ENCODE measurements at regions not wholly inside any gene's neighbourhood (a gene's known extent, or its start where the extent isn't known, plus 50 kb on each side); places are given as distances from the start of the nearest gene placed in this dataset.
"Not testable (repeated sequence)": the region's sequence is repeated elsewhere in the genome, so short reads cannot be mapped to it uniquely, and the experiment has no call there.

- CTCF ChIA-PET = no interaction called here
- intact Hi-C loops (cut with micrococcal nuclease) = no loop called here
- H3K36me3 Mint-ChIP-seq = no peaks in the 10 kb centered on the region
- peaks cover 0 to 7% (median 1%) of the 10 kb centered on the region in 11 donors for H3K9me3 Mint-ChIP-seq
- H3K4me3 ChIP-seq (ENCODE audit: low read length) = no peak overlapping the region
- no peak overlapping the region for H3K4me3 Mint-ChIP-seq
- no peaks in the 10 kb centered on the region for H3K27me3 ChIP-seq (ENCODE audit: control insufficient read depth in 2 of 2, insufficient read depth in 2 of 2, low read length in 2 of 2)
- no peaks in the 10 kb centered on the region for H3K36me3 ChIP-seq (ENCODE audit: control insufficient read depth in 2 of 3, insufficient read depth in 3 of 3, low read length in 3 of 3)
- H3K27ac ChIP-seq (ENCODE audit: low read depth, low read length) = no peak overlapping the region
- POLR2A ChIA-PET = no interaction called here
- ATAC-seq (no peak), DNase-seq (no peak)
- H3K27ac Mint-ChIP-seq = no peak overlapping the region
- no peaks in the 10 kb centered on the region for H3K27me3 Mint-ChIP-seq
- no peaks in the 10 kb centered on the region for H3K4me1 ChIP-seq (ENCODE audit: control insufficient read depth in 2 of 2, insufficient read depth in 2 of 2, low read length in 2 of 2)
- H3K9me3 ChIP-seq (ENCODE audit: control insufficient read depth in 2 of 3, low read length in 3 of 3) = no peaks in the 10 kb centered on the region
- no peaks in the 10 kb centered on the region for H3K4me1 Mint-ChIP-seq
Measured at GRCh38 chr10:56481521-56482091, 120.5 kb upstream of the ZWINT start.

DNA sequence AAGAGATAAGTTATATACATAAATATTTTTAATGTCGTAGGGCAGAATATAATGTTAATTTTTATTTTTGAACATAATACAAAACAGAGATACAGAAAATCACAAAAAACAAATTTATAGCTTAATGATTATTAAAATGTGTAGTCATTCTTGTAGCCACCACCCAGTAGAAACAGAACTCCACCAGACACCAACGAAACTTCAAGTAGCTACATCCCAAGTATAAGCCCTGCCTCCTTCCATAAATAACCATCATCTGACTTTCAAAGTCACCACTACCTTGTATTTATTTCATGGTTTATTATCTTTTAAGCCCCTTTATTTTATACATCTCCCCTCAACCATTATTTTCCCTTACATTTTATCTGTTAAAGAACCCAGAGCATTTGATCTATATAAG is 111.9 kb upstream of the ZWINT start:
- H3K27me3 ChIP-seq (ENCODE audit: control insufficient read depth in 2 of 2, insufficient read depth in 2 of 2, low read length in 2 of 2) = no peaks in the 10 kb centered on the region
- H3K4me3 Mint-ChIP-seq = no peak overlapping the region

GRCh38 chr10:56470701-56471100 is 109.6 kb upstream of the ZWINT start:
- Histone ChIP-seq H3K4me3 (ENCODE audit: low read length) (no peak overlapping the region), H3K4me1 (ENCODE audit: control insufficient read depth in 2 of 2, insufficient read depth in 2 of 2, low read length in 2 of 2) (no peaks in the 10 kb centered on the region), H3K27ac (ENCODE audit: low read depth, low read length) (no peak overlapping the region), H3K9me3 (ENCODE audit: control insufficient read depth in 2 of 3, low read length in 3 of 3) (no peaks in the 10 kb centered on the region), H3K36me3 (ENCODE audit: control insufficient read depth in 2 of 3, insufficient read depth in 3 of 3, low read length in 3 of 3) (no peaks in the 10 kb centered on the region), H3K27me3 (ENCODE audit: control insufficient read depth in 2 of 2, insufficient read depth in 2 of 2, low read length in 2 of 2) (no peaks in the 10 kb centered on the region)
- Mint-ChIP-seq H3K36me3 (no peaks in the 10 kb centered on the region), H3K4me1 (no peaks in the 10 kb centered on the region), H3K27ac (no peak overlapping the region), H3K27me3 (no peaks in the 10 kb centered on the region), H3K9me3 (peaks cover 0 to 20% (median 4%) of the 10 kb centered on the region in 11 donors), H3K4me3 (no peak overlapping the region)
- ChIA-PET CTCF (no interaction called here), POLR2A (no interaction called here)
- no peak for ATAC-seq
- no peak for DNase-seq
- intact Hi-C loops (cut with micrococcal nuclease) = no loop called here

More for the DNA sequence above, 111.9 kb upstream of the ZWINT start:
- Histone ChIP-seq H3K4me1 (ENCODE audit: control insufficient read depth in 2 of 2, insufficient read depth in 2 of 2, low read length in 2 of 2) (no peaks in the 10 kb centered on the region), H3K36me3 (ENCODE audit: control insufficient read depth in 2 of 3, insufficient read depth in 3 of 3, low read length in 3 of 3) (no peaks in the 10 kb centered on the region), H3K9me3 (ENCODE audit: control insufficient read depth in 2 of 3, low read length in 3 of 3) (no peaks in the 10 kb centered on the region), H3K27ac (ENCODE audit: low read depth, low read length) (no peak overlapping the region), H3K4me3 (ENCODE audit: low read length) (no peak overlapping the region)
- Mint-ChIP-seq H3K4me1 (no peaks in the 10 kb centered on the region), H3K27me3 (no peaks in the 10 kb centered on the region), H3K36me3 (no peaks in the 10 kb centered on the region), H3K27ac (no peak overlapping the region), H3K9me3 (peaks cover 0 to 15% (median 0%) of the 10 kb centered on the region in 11 donors)
- DNase-seq (no peak), ATAC-seq (no peak)
- ChIA-PET POLR2A (no interaction called here), CTCF (no interaction called here)
- intact Hi-C loops (cut with micrococcal nuclease) = no loop called here

DNA sequence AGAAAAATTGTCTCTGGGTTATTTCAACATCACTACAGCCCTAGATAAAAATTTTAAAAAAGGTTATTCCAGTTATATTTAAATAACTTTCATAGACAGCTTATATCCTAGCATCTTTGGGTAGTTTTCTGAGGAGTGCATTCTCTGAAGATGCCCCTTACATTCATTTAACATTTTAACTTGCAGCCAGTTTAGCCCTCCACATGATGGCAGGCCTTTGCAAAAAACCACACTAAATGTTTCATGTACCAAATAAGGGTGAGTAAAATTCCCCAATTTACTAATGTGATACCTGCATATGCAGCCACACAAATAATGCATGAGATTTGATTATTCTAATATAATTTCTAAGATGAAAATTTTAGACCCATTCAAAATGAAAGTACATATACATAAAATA is 108.4 kb upstream of the ZWINT start:
- no peak overlapping the region for H3K4me3 Mint-ChIP-seq
- no peak overlapping the region for H3K4me3 ChIP-seq (ENCODE audit: low read length)
- no peaks in the 10 kb centered on the region for H3K27me3 Mint-ChIP-seq
- peaks cover 0 to 15% (median 5%) of the 10 kb centered on the region in 11 donors for H3K9me3 Mint-ChIP-seq
- intact Hi-C loops (cut with micrococcal nuclease) = no loop called here
- no peak overlapping the region for H3K27ac ChIP-seq (ENCODE audit: low read depth, low read length)
- ChIA-PET CTCF (no interaction called here), POLR2A (no interaction called here)
- H3K27me3 ChIP-seq (ENCODE audit: control insufficient read depth in 2 of 2, insufficient read depth in 2 of 2, low read length in 2 of 2) = no peaks in the 10 kb centered on the region
- no peaks in the 10 kb centered on the region for H3K36me3 ChIP-seq (ENCODE audit: control insufficient read depth in 2 of 3, insufficient read depth in 3 of 3, low read length in 3 of 3)
- no peaks in the 10 kb centered on the region for H3K36me3 Mint-ChIP-seq
- no peak overlapping the region for H3K27ac Mint-ChIP-seq
- no peaks in the 10 kb centered on the region for H3K4me1 Mint-ChIP-seq
- H3K4me1 ChIP-seq (ENCODE audit: control insufficient read depth in 2 of 2, insufficient read depth in 2 of 2, low read length in 2 of 2) = no peaks in the 10 kb centered on the region
- no peaks in the 10 kb centered on the region for H3K9me3 ChIP-seq (ENCODE audit: control insufficient read depth in 2 of 3, low read length in 3 of 3)
- no peak for DNase-seq
- ATAC-seq = no peak

GRCh38 chr10:56466005-56466404 is 104.9 kb upstream of the ZWINT start:
- CTCF ChIA-PET = no interaction called here
- no peaks in the 10 kb centered on the region for H3K4me1 Mint-ChIP-seq
- ATAC-seq = no peak
- Histone ChIP-seq H3K9me3 (ENCODE audit: control insufficient read depth in 2 of 3, low read length in 3 of 3) (no peaks in the 10 kb centered on the region), H3K4me1 (ENCODE audit: control insufficient read depth in 2 of 2, insufficient read depth in 2 of 2, low read length in 2 of 2) (no peaks in the 10 kb centered on the region), H3K27me3 (ENCODE audit: control insufficient read depth in 2 of 2, insufficient read depth in 2 of 2, low read length in 2 of 2) (no peaks in the 10 kb centered on the region), H3K4me3 (ENCODE audit: low read length) (no peak overlapping the region), H3K36me3 (ENCODE audit: control insufficient read depth in 2 of 3, insufficient read depth in 3 of 3, low read length in 3 of 3) (no peaks in the 10 kb centered on the region), H3K27ac (ENCODE audit: low read depth, low read length) (no peak overlapping the region)
- no peaks in the 10 kb centered on the region for H3K36me3 Mint-ChIP-seq
- DNase-seq = no peak
- no peak overlapping the region for H3K27ac Mint-ChIP-seq
- no peak overlapping the region for H3K4me3 Mint-ChIP-seq
- POLR2A ChIA-PET = no interaction called here
- no peaks in the 10 kb centered on the region for H3K27me3 Mint-ChIP-seq
- H3K9me3 Mint-ChIP-seq = peaks cover 0 to 6% (median 4%) of the 10 kb centered on the region in 11 donors
- intact Hi-C loops (cut with micrococcal nuclease) = no loop called here

- no peaks in the 10 kb centered on the region for H3K27me3 ChIP-seq (ENCODE audit: control insufficient read depth in 2 of 2, insufficient read depth in 2 of 2, low read length in 2 of 2)
- no peaks in the 10 kb centered on the region for H3K36me3 Mint-ChIP-seq
- intact Hi-C loops (cut with micrococcal nuclease) = no loop called here
- H3K27ac Mint-ChIP-seq = no peak overlapping the region
- no peaks in the 10 kb centered on the region for H3K9me3 ChIP-seq (ENCODE audit: control insufficient read depth in 2 of 3, low read length in 3 of 3)
- DNase-seq (no peak), ATAC-seq (no peak)
- H3K4me1 Mint-ChIP-seq = no peaks in the 10 kb centered on the region
- ChIA-PET CTCF (no interaction called here), POLR2A (no interaction called here)
- H3K9me3 Mint-ChIP-seq = peaks cover 0 to 13% (median 6%) of the 10 kb centered on the region in 11 donors
- H3K4me3 ChIP-seq (ENCODE audit: low read length) = no peak overlapping the region
- H3K27ac ChIP-seq (ENCODE audit: low read depth, low read length) = no peak overlapping the region
- H3K4me1 ChIP-seq (ENCODE audit: control insufficient read depth in 2 of 2, insufficient read depth in 2 of 2, low read length in 2 of 2) = no peaks in the 10 kb centered on the region
- no peaks in the 10 kb centered on the region for H3K27me3 Mint-ChIP-seq
- no peak overlapping the region for H3K4me3 Mint-ChIP-seq
- no peaks in the 10 kb centered on the region for H3K36me3 ChIP-seq (ENCODE audit: control insufficient read depth in 2 of 3, insufficient read depth in 3 of 3, low read length in 3 of 3)
Measured at GRCh38 chr10:56449770-56450169, 88.7 kb upstream of the ZWINT start.

GRCh38 chr10:56447613-56448012 is 86.6 kb upstream of the ZWINT start:
- H3K27ac ChIP-seq (ENCODE audit: low read depth, low read length); H3K27me3 ChIP-seq (ENCODE audit: control insufficient read depth in 2 of 2, insufficient read depth in 2 of 2, low read length in 2 of 2); H3K36me3 ChIP-seq (ENCODE audit: control insufficient read depth in 2 of 3, insufficient read depth in 3 of 3, low read length in 3 of 3); DNase-seq; H3K27ac Mint-ChIP-seq; H3K4me1 ChIP-seq (ENCODE audit: control insufficient read depth in 2 of 2, insufficient read depth in 2 of 2, low read length in 2 of 2); POLR2A ChIA-PET; H3K36me3 Mint-ChIP-seq; H3K4me3 Mint-ChIP-seq; ATAC-seq; intact Hi-C loops (cut with micrococcal nuclease); H3K27me3 Mint-ChIP-seq; H3K4me1 Mint-ChIP-seq; H3K4me3 ChIP-seq (ENCODE audit: low read length); CTCF ChIA-PET; H3K9me3 ChIP-seq (ENCODE audit: control insufficient read depth in 2 of 3, low read length in 3 of 3): not testable (repeated sequence)
- peaks cover 0 to 13% (median 6%) of the 10 kb centered on the region in 11 donors for H3K9me3 Mint-ChIP-seq
